ENCODE measurements at regions not wholly inside any gene's neighbourhood (a gene's known extent, or its start where the extent isn't known, plus 50 kb on each side); places are given as distances from the start of the nearest gene placed in this dataset.

DNA sequence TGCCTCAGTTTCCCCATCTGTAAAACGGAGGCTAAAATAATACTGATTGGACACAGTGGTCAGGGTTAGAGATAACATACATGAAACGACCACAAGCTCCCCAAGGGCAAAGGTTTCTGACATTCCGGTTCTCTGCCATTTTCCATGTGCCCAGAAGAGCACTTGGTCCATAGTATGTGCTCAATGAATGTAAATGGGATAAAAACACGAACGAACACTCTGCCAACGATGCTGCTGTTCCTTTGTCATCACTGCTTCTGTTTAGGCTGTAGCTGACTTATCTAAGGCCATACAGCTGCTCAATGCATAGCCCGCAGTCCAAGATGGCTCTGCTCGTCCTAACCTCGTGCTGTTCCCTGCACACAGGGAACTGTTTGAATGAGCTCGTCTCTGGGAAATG, 102.0 kb downstream of the RMI2 start:
- no peak for DNase-seq

DNA sequence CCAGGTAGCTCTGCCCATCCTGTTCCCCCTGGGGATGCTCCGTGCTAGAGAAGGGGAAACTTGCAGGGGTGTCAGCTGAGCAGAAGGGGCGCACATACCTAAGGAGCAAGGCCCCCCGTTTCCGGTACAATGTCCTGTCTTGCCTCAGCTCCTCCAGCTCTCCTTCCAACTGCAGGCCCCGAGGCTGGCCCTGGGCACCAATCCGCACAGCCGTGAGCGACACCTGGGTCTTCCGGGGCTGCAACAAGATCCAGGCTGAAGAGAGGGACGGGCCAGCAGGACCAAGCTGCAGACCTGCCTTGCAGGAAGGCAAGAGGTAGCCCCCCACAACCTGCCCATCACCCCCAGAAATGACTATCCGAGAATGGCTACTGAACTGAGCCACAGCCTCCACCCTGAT, 102.6 kb downstream of the RMI2 start:
- DNase-seq: no peak

DNA sequence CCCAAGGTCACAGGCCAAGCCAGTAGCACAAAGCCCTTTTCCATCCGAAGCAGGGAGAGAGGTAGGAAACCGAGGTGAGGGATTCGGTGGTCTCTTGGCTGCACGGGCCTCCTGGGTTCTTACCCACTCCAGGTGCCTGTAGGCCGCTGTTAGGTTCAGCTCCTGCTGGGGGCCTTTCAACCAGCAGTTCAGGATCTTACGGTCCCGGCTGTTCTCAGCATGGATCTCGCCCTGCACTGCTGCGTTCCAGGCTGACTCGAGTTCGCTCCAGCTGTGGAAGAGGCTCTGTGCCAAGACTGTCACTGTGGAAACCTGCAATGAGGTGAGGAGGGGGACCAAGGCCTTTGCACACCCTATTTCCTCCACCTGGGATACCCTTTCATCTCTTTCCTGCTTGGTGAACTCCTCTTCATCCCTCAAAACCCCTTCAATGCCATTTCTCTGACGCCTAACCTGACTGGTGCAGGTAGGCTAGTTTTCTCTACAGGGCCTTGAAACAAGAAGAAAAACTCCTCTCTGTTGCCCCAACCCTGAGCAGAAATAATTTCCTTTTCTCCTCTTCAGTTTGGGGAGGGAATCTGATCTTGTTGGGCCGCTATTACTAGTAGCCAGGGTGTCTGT, 103.6 kb downstream of the RMI2 start:
- DNase-seq: no peak

DNA sequence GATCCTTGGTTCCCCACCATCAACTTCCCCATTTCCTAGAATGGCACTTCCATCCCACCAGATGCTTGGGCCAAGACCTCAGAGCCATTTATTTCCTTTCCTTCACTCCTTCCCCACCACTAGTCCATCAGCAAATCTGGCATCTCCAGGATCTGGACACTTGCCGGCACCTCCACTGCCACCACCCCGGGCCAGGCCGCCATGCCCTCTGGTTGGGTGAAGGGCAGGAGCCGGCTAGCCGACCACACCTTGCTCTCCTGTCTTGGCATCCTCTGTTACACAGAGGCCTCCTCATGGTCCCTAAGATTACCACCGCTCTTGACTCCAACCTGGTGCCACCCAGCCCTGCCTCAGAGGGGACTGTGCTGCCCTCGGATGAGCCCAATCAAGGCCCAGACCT, 104.5 kb downstream of the RMI2 start:
- no peak for DNase-seq

DNA sequence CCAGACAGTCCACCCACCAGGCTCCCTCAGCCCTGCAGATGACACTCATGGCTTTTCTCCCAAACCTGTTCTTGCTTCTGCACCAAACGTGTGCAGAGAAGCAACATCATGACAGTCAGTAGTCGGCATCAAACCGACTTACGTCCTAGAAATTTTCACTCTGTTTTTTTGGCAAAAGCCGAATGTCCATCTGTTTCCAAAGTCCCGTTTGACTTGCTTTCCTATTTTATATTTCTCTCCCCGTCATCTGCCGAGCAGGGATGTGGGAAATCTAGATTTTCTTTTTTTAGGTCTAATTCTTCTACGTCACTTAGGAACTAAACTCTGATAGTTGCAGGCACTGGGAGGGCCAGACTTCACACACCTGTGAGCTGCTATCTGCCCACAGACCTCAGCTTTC, 104.9 kb downstream of the RMI2 start:
- DNase-seq: no peak

DNA sequence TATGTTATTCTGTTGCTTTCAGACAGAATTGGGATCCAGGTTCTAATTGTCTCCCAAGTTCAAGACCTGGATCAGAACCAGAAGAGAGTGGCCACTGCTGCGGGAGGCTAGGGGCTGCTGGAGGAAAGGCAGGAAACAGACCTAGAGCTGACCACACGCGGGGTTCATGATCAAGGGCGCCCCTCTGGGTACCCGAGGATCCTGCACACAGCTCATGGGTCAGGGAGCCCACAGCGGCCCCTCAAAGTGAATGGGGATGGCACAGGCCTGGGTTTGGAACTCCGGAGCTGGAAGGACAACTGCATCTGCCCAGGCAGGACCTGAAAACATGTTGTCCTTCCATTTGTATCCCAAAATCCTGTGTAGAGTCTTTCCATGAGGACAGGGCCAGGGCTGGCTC, 107.0 kb downstream of the RMI2 start:
- no peak for DNase-seq

DNA sequence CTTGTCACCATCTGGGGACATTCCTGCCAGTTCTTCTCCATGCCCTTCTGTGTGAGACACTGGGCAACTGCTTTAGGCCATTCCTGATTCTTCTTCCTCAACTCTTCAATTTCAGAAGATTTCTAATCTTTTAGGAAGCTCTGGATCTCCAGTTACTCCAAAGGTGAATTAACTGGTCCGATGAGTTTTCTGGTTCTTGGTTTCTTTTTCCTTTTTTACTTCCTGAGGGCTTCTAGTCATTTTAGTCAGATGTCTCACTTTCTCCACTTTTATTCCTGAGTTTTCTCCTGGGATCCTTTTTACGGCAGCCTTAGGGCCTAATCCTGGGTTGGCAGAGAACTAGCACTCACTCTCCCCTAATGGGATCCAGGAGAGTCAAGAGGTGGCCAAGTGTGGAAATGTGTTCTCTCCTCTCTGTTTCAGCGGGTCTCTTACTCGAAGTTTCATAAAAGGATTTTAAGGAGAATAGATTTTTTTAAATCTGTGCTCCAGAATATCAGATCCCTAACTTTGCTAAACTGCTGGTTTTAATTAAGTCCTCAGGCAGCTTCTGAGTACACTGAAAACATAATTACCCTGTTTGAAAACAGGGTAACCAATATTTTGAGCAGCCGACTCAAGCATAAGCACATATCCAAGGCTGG, 107.6 kb downstream of the RMI2 start:
- no peak for DNase-seq

DNA sequence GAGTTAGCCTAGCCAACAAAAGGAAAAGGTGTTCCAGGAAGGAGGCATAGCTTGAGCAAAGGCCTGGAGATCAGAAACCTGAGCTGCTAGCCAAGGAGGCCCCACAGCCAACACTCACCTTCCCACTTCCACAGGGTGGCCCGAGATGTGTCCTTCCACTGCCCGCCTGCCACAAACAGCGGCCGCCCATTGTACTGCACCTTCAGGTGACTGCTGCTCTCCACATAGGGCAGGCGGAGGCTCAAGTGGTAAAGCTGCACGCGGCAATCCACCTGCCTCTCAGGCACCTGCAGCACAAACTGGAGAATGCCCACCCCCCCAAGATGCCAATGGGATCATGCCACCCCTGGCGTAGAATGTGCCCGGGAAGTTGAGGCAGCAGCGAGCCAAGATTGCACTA, 111.5 kb downstream of the RMI2 start:
- no peak for DNase-seq

DNA sequence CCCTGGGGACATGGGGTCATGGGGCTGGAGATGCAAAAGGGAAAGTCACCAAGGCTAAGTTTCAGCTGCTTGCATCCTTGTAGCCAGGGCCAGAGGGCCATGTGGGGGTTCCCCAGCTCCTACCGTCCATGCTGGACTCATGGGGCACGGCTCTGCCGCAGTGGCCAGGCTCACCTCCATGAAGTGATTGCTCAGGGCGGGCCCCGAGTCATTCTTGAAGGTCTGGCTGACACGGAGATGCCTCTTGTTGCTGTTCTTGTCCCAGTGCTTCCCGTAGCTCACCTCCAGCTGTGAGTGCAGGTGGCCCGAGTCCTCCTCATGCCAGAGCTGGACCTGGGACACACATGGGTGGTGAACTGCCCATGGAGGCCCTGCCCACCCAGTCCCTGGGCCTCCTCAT, 114.5 kb downstream of the RMI2 start:
- no peak for DNase-seq

DNA sequence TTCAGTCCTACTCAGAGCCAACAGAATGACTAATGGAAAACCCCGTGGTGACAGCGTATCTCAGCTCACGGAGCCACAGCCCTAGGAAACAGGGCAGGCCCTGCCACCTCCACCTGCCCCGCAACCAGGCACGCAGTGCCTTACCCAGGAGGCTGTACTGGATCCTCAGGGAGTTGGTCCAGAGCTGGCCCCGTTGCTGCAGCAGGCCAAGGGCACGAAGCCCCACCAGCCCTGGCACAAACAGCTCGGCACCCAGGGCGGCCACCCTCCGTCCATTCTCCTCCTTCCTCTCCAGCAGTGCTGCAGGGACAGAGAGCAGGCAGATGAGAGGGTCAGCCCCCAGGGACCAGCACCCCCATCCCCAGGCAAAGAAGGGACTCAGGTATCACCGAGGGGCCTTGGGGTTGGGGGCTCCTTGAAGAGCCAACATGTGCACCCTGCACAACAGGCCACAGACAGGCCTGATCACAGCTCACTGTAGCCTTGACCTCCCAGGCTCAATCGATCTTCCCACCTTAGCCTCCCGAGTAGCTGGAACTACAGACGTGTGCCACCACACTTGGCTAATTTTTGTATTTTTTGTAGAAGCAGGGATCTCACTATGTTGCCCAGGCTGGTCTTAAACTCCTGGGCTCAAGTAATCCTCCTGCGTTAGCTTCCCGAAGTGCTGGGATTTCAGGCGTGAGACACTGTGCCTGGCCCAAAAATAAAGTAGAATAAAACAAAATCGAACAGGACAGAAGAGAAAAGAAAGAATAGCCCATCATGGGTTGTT, 115.7 kb downstream of the RMI2 start:
- no peak for DNase-seq

DNA sequence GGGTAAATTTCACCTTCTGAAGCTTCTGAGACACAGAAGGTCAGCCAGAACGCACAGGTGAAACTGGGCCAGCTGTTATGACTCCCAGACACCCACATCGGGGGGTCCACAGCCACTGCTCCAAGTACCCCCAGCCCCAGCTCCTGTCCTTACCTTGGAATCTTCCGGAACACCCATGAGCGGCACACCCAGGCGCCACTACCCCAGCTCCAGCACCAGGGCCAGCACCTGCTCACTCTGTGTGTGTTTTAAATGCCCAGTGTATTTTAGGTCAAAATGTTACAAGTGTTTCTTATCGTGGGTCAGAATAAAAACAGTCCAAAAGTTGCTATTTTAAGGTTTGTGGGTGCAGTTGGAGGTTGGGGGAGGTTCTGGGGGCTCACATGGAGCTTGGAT, 116.3 kb downstream of the RMI2 start:
- DNase-seq: no peak

DNA sequence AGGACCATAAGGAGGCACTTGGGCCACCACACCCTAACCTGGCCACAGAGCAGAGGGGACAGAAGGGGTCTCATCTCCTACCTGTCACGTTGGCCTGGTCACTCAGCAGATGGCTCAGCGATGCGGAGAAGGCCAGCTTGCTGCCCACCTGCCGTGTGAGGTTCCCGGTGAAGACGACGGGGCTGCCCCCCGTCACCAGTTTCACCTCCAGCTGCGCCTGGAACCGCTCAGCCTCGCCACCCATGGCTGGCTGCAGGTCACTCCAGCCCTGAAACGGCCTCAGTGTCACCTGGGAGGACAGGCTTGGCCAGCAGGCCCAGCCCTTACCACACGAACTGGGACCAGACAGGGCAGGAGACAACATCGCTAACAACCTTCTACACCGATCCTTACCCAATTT, 116.8 kb downstream of the RMI2 start:
- no peak for DNase-seq

DNA sequence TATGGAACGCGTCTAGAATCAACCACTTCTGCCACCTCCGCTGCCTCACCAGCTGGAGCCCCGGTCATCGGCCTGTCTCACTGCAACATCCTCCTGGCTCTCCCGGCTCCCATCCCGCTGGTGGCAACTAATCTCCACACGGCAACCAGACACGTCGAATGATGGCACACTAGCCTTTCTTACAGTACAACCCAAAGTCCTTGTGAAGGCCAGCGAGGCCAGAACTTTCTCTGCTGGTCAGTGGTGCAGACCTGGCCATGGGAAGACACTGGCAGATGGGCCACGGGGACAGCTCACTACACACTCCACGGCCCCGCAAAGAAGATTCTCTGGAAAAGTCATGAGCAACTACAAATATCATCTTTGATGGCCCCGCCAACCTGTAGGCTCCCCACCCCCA, 117.6 kb downstream of the RMI2 start:
- no peak for DNase-seq

DNA sequence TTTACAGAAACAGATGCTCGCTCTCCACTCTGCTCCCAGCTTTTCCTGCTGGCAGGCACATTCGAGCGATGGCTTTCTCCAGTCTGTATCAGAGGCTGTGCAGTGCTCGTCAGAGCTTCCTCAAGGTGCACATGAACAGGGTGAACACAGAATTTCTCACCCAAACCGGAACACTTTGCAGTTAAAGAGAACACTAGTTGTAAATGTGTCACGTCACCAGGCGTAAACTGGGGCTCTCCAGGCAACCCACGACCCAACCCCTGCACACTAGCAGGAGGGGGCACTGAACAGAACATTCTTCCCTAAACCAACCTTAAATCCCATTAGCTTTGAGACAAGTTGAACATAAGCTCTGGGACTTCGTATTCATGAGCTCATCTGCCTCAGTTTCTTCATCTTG, 119.0 kb downstream of the RMI2 start:
- DNase-seq: no peak

DNA sequence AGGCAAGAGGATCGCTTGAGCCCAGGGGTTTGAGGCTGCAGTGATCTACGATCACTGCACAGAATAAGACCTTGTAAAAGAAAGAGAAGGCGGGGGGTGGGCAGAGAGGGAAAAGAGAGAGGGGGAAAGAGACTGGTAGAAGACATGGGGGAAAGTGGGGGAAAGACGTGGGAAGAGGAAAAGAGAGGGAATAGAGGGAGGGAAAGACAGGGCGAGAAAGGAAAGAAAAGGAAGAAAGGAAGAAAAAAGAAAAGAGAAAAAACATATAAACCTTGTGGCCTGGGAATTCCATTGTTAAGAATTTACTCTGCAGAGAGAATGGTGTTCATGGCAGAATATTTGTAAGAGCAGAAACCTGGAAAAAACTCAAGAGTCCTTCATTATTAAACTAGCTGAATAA, 120.4 kb downstream of the RMI2 start:
- DNase-seq: no peak

DNA sequence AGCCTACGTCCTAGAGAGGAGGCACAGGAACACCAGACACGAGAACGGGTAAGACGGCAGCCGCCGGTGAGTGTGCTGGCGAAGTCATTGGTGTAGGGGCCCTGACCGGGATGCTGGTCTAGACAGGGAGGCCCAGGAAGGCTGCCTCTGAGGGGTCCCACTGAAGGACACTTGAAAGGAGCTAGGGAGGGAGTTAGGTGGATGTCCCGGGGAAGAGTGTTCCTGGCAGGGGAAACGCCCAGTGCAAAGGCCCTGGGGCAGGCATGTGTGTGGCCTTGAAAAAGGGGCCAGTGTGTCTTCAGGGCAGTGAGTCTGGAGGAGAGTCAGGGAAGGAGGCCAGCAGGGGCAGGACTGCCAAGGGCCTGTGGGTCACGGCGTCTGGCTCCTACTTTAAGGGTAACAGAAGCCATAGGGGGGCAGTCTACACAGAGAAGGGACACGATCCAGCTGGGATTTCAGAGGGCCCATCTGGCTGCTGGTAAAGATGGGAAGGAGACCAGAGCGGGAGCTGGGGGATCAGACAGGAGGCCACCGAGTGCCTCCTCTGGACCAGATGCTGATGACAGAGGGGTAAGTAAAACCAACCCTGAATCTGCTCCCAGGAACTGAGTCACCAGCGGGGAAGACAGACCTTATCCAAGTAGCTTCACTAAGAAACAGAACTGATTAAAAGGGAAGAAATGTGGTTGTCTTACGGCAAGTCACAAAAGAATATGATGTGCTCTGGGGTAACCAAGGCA, 115.9 kb downstream of the LITAF start:
- no peak for DNase-seq

DNA sequence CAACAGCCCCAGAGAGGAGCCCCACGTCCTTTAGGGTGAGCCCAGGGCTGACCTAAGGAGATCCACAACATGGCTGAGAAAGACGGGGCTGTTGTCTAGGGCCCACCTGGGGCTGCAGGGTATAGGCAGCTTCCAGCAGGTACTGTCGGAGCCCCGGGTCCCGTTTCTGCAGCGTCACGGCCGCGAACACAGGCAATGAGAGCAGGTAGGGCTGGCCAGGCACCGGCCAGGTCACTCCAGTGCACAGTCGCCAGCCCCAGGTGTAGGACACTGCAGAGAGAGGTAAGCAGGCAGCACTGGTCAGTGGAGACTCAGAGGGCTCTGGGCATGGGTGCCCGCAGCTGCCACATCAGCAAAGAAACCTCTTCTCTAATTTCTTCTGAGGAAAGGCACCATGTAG, 115.2 kb downstream of the LITAF start:
- no peak for DNase-seq

DNA sequence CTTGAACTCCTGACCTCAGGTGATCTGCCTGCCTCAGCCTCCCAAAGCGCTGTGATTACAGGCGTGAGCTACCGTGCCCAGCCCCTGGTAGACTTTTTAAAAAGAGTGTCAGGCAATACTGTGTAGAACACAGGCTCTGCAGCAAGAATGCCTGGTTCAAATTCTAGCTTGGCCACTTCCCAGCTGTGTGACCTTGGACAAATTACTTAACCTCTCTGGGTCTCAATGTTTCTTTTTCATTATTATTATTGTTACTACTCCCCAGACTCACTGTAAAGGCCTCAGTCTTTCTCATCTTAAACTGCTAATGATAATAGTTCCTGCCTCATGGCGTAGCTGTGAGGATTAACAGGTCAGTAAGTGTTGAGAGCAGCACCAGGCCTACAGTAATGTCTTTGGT, 114.3 kb downstream of the LITAF start:
- no peak for DNase-seq

DNA sequence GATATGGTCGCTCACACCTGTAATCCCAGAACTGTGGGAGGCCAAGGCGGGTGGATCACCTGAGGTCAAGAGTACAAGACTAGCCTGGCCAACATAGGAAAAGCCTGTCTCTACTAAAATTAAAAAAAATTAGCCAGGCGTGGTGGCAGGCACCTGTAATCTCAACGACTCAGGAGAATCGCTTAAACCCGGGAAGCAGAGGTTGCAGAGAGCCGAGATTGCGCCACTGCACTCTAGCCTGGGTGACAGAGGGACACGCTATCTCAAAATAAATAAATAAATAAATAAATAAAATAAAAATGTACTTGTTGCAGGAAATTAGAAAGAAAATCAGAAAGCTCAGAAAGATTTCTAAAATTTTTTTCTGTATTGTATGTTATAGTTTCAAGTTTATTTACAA, 113.9 kb downstream of the LITAF start:
- no peak for DNase-seq

DNA sequence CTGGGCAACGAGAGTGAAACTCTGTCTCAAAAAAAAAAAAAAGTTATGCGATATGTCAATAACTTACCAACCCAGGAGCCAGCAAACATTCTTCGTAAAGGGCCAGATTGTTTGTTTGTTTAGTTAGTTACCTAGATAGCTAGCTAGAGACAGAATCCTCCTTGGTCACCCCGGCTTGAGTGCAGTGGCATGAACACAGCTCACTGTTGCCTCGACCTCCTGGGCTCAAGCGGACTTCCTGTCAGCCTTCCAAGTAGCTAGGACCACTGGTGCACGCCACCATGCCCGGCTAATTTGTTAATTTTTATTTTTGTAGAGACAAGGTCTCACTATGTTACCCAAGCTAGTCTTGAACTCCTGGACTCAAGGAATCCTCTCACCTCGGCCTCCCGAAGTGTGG, 113.0 kb downstream of the LITAF start:
- no peak for DNase-seq

DNA sequence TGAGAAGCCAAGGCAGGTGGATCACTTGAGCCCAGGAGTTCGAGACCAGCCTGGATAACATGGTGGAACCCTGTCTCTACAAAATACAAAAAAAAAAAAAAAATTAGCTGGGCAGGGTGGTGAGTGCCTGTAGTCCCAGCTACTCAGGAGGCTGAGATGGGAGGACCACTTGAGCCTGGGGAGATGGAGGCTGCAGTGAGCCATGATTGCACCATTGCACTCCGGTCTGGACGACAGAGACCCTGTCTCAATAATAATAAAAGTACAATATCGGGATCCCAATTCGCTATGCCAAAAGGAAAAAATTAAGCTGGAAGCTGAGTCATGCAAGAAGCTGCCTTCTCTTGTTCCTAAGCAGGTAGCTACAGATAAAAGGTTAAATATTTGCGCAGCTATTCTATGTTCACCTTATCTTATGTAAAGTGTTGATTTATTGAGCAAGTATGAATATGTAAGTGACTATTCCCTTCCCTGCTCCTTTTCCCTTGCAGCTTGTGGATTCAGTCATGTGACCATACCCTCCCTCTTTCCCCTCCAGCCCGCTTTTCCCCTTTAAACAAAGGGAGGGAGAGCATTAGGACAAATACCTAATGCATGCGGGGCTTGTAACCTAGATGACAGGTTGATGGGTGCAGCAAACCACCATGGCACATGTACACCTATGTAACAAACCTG, 112.0 kb downstream of the LITAF start:
- no peak for DNase-seq

DNA sequence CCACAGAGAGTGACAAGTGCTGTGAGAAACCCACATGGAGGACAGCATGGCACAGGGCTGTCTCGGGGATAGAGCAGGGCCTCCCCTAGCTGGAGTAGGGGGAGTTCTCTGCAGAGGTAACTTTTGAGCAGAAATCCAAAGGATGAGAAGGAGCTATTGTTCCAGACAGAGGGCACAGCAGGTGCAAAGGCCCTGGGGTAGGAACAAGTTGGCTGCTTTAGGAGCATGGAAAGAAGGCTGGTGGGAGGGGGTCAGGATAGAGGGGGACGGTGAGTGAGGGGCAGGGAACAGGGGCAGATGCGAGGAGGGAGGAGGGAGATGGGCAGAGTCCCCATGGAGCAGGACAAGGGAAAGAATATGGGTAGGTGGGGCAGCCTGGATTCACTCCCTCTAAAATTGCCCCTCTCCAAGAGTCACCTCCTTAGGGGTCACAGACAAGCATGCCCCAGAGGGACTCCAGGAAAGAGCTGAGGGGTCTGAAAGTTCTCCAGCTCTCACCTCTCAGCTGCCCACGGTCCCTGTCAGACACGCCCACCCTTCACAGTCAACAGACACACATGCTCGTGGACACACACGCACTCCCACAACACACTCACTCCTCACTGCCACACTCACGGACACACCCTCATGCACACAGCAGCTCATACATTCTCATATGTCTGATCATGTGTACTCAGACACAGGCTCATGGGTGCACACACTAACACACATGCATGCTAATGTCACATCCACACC, 110.7 kb downstream of the LITAF start:
- DNase-seq: no peak

DNA sequence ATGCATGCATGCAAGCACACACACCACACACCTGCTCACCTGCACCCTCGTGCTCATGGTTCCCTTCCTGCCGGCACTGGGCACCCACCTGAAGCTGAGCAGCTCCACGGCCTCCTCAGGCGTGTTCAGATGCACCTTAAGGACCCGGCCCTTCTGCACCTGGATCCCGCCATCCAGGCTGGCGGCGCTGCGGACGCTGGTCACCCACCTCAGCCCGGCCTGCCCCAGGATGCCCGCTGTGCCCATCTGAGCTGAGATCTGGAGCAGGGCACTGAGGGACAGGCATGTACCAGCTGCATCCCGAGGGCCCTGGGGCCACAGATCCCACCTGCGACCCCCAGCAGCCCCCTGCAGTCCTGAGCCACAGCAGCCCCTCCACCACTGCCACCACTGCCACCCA, 110.0 kb downstream of the LITAF start:
- no peak for DNase-seq

Measured in stimulated activated naive CD4-positive, alpha-beta T cell treated with Interleukin-2 at 50 U/mL for 16 hours (primary cell).